ENCODE measurements at regions not wholly inside any gene's neighbourhood (a gene's known extent, or its start where the extent isn't known, plus 50 kb on each side); places are given as distances from the start of the nearest gene placed in this dataset.

- DNase-seq = peak; percentile 3
These were observed 151.9 kb upstream of the RPS6KA3 start for GRCh38 chrX:20418379-20419150.

DNA sequence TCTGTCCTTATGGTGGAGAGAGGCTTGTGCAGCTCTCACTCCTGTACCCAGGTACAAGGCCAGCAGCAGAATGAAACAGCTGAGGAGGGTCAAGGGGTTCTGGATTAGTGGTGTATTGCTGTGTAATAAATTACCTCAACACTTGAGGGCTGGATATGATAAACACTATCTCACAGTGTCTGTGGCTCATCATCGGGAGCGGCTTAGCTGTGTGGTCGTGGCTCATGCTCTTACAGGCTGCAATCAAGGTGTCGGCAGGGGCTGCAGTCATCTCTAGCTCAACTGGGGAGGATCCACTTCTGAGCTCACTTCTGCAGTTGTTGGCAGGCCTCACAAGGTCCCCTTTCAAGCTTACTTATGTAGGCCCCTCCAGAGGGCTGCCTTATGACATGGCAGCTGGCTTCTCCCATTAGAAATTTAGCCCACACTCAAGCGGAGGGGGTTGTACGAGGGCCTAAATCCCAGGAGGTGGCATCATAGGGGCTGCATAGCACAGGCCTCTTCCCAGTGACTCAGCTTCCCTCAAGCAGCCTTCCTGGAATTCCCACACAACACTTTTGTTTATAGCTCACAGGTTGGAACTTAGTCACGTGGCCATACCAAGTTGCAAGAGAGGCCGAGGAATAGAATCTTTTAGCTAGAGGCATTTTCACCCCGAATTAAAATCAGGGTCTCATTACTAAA lies 148.2 kb upstream of the RPS6KA3 start:
- no peak for DNase-seq

- DNase-seq = no peak
These were observed 147.4 kb upstream of the RPS6KA3 start for GRCh38 chrX:20414066-20414465.

GRCh38 chrX:20412871-20413486 lies 146.3 kb upstream of the RPS6KA3 start:
- DNase-seq = peak; percentile 17

GRCh38 chrX:20410540-20410939 lies 143.8 kb upstream of the RPS6KA3 start:
- no peak for DNase-seq

- DNase-seq = no peak
These were observed 143.3 kb upstream of the RPS6KA3 start for GRCh38 chrX:20409991-20410390.

DNA sequence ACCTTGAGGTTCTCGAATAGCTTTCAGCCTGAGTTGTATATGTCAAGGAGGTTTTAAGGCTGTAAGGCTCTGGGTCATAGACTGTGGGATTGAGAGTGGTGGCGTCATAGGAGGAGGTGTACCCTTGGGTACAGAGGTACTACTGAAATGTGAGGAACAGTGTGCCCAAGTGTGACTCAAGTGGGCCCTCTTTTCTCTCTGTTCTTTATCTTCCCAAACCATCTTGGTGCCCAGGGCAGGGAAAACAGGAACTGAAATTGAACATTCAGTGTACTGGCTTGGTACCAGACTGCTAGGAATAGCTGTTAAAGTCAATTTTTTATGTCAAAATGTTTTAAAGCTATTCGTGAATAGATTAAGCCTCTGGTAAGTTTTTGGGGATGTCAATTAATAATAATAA lies 136.2 kb upstream of the RPS6KA3 start:
- no peak for DNase-seq

GRCh38 chrX:20399728-20400414 lies 133.2 kb upstream of the RPS6KA3 start:
- DNase-seq = no peak

- no peak for DNase-seq
These were observed 130.9 kb upstream of the RPS6KA3 start for GRCh38 chrX:20397587-20397986.

- no peak for DNase-seq
These were observed 127.7 kb upstream of the RPS6KA3 start for GRCh38 chrX:20394451-20394850.

- no peak for DNase-seq
These were observed 127.2 kb upstream of the RPS6KA3 start for GRCh38 chrX:20393944-20394343.

DNA sequence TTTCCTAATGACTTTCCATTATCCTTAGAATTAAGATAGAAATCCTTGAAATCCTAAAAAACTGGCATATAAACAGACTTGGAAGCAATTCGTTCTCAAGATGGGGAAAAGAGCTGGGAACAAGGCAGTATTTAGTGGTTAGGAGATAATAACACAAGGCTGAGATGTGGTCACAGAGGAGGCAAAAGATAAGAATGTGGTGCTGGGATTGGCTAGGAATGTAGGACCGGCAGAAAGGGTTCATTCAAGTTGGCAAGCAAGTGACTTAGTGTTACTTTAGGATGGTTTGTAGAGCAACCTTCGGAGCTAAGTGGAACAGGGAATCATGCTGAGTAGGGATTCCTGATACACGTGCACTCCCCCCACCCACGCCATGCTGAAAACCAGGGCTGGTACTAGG lies 121.9 kb upstream of the RPS6KA3 start:
- DNase-seq = no peak

DNA sequence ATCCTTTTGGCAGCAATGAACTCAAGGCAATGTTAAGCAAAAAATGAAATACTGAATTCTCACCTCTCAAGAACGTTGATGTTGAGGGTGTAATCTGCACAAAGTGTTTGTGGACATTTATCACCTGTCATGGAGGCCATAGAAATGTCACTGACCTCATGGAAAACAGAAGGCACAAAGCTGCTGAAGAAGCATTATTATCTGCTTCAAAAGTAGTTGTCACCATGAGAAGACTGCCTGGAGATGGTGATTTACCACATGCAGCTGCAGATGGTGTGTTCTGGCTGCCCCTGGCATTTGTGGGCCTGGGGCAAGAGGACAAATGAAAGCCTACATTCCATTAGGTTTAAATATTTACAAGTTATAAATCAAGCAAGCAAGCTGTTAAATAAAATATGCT lies 116.8 kb upstream of the RPS6KA3 start:
- DNase-seq = no peak

- DNase-seq = peak; percentile 29
These were observed 116.0 kb upstream of the RPS6KA3 start for GRCh38 chrX:20382518-20383297.

- DNase-seq = no peak
These were observed 115.4 kb upstream of the RPS6KA3 start for GRCh38 chrX:20382082-20382481.

- peak; percentile 38 for DNase-seq
These were observed 111.7 kb upstream of the RPS6KA3 start for GRCh38 chrX:20378233-20378920.

DNA sequence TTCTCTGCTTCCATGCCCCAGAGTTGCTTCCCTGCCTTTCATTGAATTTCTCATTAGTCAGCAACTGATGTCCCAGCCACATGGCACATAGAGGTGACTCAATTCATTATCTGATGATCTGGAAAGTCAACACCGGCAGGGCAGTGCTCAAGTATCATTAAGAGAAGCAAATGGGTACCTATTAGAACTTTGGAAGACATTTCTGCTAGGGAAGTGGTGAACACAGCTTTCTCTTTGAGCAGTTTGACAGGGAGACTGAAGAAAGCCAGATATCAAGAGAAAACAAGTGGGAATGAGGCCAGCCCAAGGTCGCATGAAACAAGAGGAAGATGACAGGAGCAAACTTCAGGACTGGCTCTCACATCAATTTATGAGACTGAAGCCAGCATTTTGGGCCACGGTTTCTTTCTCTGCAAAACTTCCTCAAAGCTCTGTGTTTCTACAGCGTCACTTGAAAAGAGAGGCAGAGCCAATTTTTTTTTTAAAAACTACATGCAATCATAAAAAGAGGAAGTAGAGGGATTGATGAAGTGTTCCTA lies 108.3 kb upstream of the RPS6KA3 start:
- no peak for DNase-seq

DNA sequence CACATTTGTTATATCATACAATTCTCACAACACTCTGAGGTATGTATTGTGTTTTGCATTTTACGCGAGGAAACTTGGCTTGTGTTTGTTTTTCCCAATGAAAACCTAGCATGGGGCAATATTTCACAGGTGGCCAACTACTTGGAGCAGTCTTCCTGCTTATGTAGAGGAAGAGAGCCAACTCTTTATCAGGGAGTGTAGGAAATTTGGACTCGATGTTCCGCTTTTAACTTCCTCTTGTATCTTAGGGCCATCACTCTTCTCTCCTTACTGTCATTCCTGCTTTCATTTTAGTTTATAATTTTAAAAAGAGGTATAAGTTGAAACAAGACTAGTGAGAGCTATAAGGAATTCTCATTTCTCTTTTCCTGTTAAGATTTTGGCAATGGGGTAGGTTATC lies 107.7 kb upstream of the RPS6KA3 start:
- no peak for DNase-seq

- no peak for DNase-seq
These were observed 106.4 kb upstream of the RPS6KA3 start for GRCh38 chrX:20373063-20373462.

DNA sequence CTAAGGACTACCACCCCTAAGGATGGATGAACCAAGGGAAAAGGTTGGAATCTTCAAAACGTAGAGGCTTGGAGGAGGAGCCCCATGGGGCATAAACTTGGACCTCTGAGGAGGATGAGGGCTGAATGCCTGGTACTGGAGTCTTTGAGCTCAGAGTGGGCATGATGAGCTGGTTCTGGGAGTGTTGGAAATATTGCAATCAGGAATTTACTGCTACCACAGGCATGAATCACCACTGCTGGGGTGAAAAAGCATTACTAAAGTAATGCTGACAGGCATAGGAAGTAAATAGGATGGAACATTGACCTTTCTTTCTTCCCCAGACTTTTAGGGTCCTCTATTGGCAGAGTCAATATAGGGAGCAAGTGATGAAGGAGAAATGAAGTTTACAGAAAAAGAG lies 105.8 kb upstream of the RPS6KA3 start:
- DNase-seq = no peak

DNA sequence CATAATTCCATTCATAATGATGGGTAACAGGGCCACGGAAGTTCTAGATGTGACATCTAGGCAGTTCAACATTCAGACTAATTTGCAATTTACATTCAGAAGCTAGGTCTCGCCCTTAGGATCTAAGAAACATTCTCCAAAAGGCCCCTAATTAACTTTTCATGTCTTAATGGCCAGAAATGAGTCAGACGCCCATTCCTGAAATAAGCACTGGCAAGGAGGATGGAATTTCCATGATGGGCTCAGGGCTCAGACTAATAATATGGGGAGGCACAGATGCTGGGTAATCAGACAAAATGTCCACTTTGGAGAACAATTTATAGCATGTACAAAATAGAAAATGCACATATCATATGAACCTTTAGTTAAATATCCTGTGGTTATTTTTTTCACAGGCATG lies 102.8 kb upstream of the RPS6KA3 start:
- no peak for DNase-seq

GRCh38 chrX:20364238-20364637 lies 97.5 kb upstream of the RPS6KA3 start:
- no peak for DNase-seq
